GM12878 (cell line): ENCODE measurements at regions not wholly inside any gene's neighbourhood (a gene's known extent, or its start where the extent isn't known, plus 50 kb on each side); places are given as distances from the start of the nearest gene placed in this dataset.

Experiments
- ATAC-seq: fragments of 200-7000 bp; cut with Tn5 transposase; 3 replicates; pipeline ENCODE4 v1.9.1; 2020; ENCODE audit warnings: mild to moderate bottlenecking, moderate library complexity
- BruUV-seq: library from RNA; stranded (reverse); fragments of 400-500 nt; replicated peaks from 2 replicates; lab custom pipeline; 2021; lab: Mats Ljungman, UMichigan
- CTCF ChIA-PET: fragments of 300-600 bp; sonication (Branson Sonifier 250); formaldehyde crosslinking; extraction: SDS; loops from one replicate; lab custom pipeline; 2021; ENCODE audit warnings: inconsistent platforms; lab: Yijun Ruan, JAX
- POLR2A ChIA-PET: fragments of 350-600 bp; formaldehyde crosslinking; extraction: SDS; loops from one replicate; lab custom pipeline; 2021; ENCODE audit warnings: inconsistent platforms; lab: Charles Lee
- RAD21 ChIA-PET: fragments of 300-600 bp; sonication (Branson Sonifier 250); formaldehyde crosslinking; loops from one replicate; lab custom pipeline; 2023; ENCODE audit warnings: antibody characterized with exemption; ENCODE audit not compliant: unreplicated experiment; lab: Charles Lee
- SMC1A ChIA-PET: fragments of 300-600 bp; sonication (Branson Sonifier 250); formaldehyde crosslinking; loops from one replicate; lab custom pipeline; 2023; ENCODE audit not compliant: unreplicated experiment, uncharacterized antibody; lab: Charles Lee
- DNase-seq: peaks from one replicate; pipeline ENCODE4 v3.0.0-alpha.2; 2011; ENCODE audit warnings: low read depth, low spot score
- FAIRE-seq: peaks from 3 replicates; lab custom pipeline; 2011; peaks lifted over from hg19 to GRCh38; lab: Jason Lieb, UNC
- H2AFZ ChIP-seq: 2 replicates; pipeline ENCODE4 v1.6.0; 2011; ENCODE audit warnings: low read depth, low read length, control low read depth; ENCODE audit not compliant: control insufficient read depth
- H3K27ac ChIP-seq: 2 replicates; pipeline ENCODE4 v1.5.1; 2011; ENCODE audit warnings: control low read depth; ENCODE audit not compliant: control insufficient read depth, insufficient read depth
- H3K27me3 ChIP-seq, 2 experiments: replicated peaks in 1 of 2; 2 replicates each; pipeline versions ENCODE4 v1.6.0 to v1.6.1; 2011; ENCODE audit warnings: low read length in 1 of 2; ENCODE audit not compliant: control insufficient read depth in 2 of 2, insufficient read depth in 2 of 2
- H3K36me3 ChIP-seq, 2 experiments: 2 replicates each; pipeline ENCODE4 v1.5.1; 2011; ENCODE audit warnings: low read length in 1 of 2; ENCODE audit not compliant: control insufficient read depth in 2 of 2, insufficient read depth in 2 of 2
- H3K4me1 ChIP-seq: 2 replicates; pipeline ENCODE4 v1.6.1; 2011; ENCODE audit warnings: mild to moderate bottlenecking, low read length, moderate library complexity, mixed read lengths; ENCODE audit not compliant: control insufficient read depth, insufficient read depth
- H3K4me2 ChIP-seq: 2 replicates; pipeline ENCODE4 v1.6.0; 2011; ENCODE audit warnings: control low read depth; ENCODE audit not compliant: control insufficient read depth, insufficient read depth
- H3K4me3 ChIP-seq: fragments of 200-600 bp; sonication (generic); 2 replicates; pipeline ENCODE4 v1.5.1; 2016
- H3K79me2 ChIP-seq: 2 replicates; pipeline ENCODE4 v1.6.0; 2011; ENCODE audit warnings: low read length; ENCODE audit not compliant: control insufficient read depth, insufficient read depth
- H3K9ac ChIP-seq: 2 replicates; pipeline ENCODE4 v1.8.0; 2011; ENCODE audit warnings: low read length, control low read depth, mixed read lengths; ENCODE audit not compliant: control insufficient read depth, insufficient read depth
- H3K9me3 ChIP-seq: replicated peaks from 3 replicates; pipeline ENCODE4 v1.5.1; 2011; ENCODE audit warnings: mild to moderate bottlenecking, low read length; ENCODE audit not compliant: control insufficient read depth, insufficient read depth
- H4K20me1 ChIP-seq: 2 replicates; pipeline ENCODE4 v1.6.0; 2011; ENCODE audit not compliant: control insufficient read depth, insufficient read depth
- CEBPZ ChIP-seq: fragments of 150-350 bp; IDR thresholded peaks from 2 replicates; pipeline ENCODE4 v1.6.1; 2016; ENCODE audit warnings: low read depth, low read length
- EZH2 ChIP-seq: IDR thresholded peaks from 2 replicates; pipeline ENCODE4 v1.6.1; 2012; ENCODE audit warnings: low read depth, mild to moderate bottlenecking, control low read depth, inconsistent platforms, low read length, borderline replicate concordance; ENCODE audit not compliant: control insufficient read depth
- MEF2A ChIP-seq: IDR thresholded peaks from 2 replicates; pipeline ENCODE4 v1.6.1; 2011; ENCODE audit warnings: low read depth, mild to moderate bottlenecking, low read length, moderate library complexity; ENCODE audit not compliant: insufficient read depth
- MEF2B ChIP-seq: fragments of 450-650 bp; IDR thresholded peaks from 2 replicates; pipeline ENCODE4 v1.6.1; 2018; ENCODE audit warnings: mild to moderate bottlenecking, moderate library complexity; ENCODE audit not compliant: partially characterized antibody, poor library complexity, severe bottlenecking
- NR2C1 ChIP-seq: fragments of 450-650 bp; IDR thresholded peaks from 2 replicates; pipeline ENCODE4 v1.6.1; 2017; ENCODE audit warnings: antibody characterized with exemption, mild to moderate bottlenecking, moderate library complexity
- ZNF207 ChIP-seq: fragments of 450-650 bp; IDR thresholded peaks from 2 replicates; pipeline ENCODE4 v1.6.1; 2014; ENCODE audit warnings: antibody characterized with exemption, mild to moderate bottlenecking, borderline replicate concordance
- WGBS: methylation state at CpG from one replicate; pipeline ENCODE4 v1.1.6; 2016; ENCODE audit warnings: low lambda C conversion rate; ENCODE audit not compliant: insufficient replicate concordance, insufficient coverage; ENCODE audit errors: missing lambda C conversion rate; 5-methylcytosine and 5-hydroxymethylcytosine counted together
- in situ Hi-C: fragments of 300-500 bp; cut with MboI; formaldehyde crosslinking; loops from 9 replicates; pipeline ENCODE4 v1.14.3; 2018; ENCODE audit warnings: mixed read lengths
- intact Hi-C: fragments of 100-400 bp; cut with micrococcal nuclease; formaldehyde crosslinking; loops from one replicate; pipeline ENCODE4 v1.14.2; 2022; ENCODE audit not compliant: unreplicated experiment

GRCh38 chrX:34288782-34289181 is 156.7 kb upstream of the FAM47A start:
- no peak overlapping the region for H3K9ac ChIP-seq
- ATAC-seq (no peak), FAIRE-seq (no peak), DNase-seq (no peak)
- H3K4me3 ChIP-seq, result no peak overlapping the region
- TF ChIP-seq CEBPZ (no peak), EZH2 (no peak), NR2C1 (no peak), ZNF207 (no peak), MEF2A (no peak), MEF2B (no peak)
- BruUV-seq, result no TSS peak
- intact Hi-C loops (no loop called here), in situ Hi-C loops (loop anchor here (25.0 kb wide), 1 partner anchor 1876 kb away; no protein-coding TSS in a partner anchor)
- ChIA-PET RAD21 (no interaction called here), CTCF (no interaction called here), SMC1A (no interaction called here), POLR2A (no interaction called here)
- H3K4me1 ChIP-seq, result no peaks in the 10 kb centered on the region
- H3K79me2 ChIP-seq, result no peaks in the 10 kb centered on the region
- no peak overlapping the region for H3K27ac ChIP-seq
- no peaks in the 10 kb centered on the region for H3K36me3 ChIP-seq
- WGBS, result 0% methylated on average over 2 of the region's 2 CpGs
- H3K9me3 ChIP-seq, result no peaks in the 10 kb centered on the region
- H4K20me1 ChIP-seq, result no peaks in the 10 kb centered on the region; the same call in 1 of the 2 replicates
- H3K27me3 ChIP-seq, result no peaks in the 10 kb centered on the region
- H2AFZ ChIP-seq, result no peak overlapping the region
- no peak overlapping the region for H3K4me2 ChIP-seq
